Tibial nerve (tissue), 4 donors: ENCODE measurements at regions not wholly inside any gene's neighbourhood (a gene's known extent, or its start where the extent isn't known, plus 50 kb on each side); places are given as distances from the start of the nearest gene placed in this dataset.

Experiments
- DNase-seq, 2 donors: peaks; one replicate each; pipeline ENCODE4 v3.0.0-alpha.2; 2019; ENCODE audit warnings: low spot score in 2 of 2
- H3K27ac ChIP-seq, 4 donors: fragments of 200-600 bp; sonication (generic) in 3 of 4; one replicate each; pipeline ENCODE4 v1.5.1; 2017 to 2019; ENCODE audit warnings: mild to moderate bottlenecking in 1 of 4
- H3K27me3 ChIP-seq, 2 donors: fragments of 200-600 bp; sonication (generic) in 1 of 2; one replicate each; pipeline versions ENCODE4 v1.5.1 to v1.6.0; 2017 to 2019
- H3K36me3 ChIP-seq, 3 donors: fragments of 200-600 bp; sonication (generic); one replicate each; pipeline ENCODE4 v1.5.1; 2018 to 2019
- H3K4me1 ChIP-seq, 4 donors: fragments of 200-600 bp; sonication (generic) in 3 of 4; one replicate each; pipeline ENCODE4 v1.5.1; 2017 to 2019
- H3K4me3 ChIP-seq, 4 donors: fragments of 200-600 bp; sonication (generic) in 3 of 4; one replicate each; pipeline ENCODE4 v1.5.1; 2017 to 2019; ENCODE audit warnings: mild to moderate bottlenecking in 1 of 4, moderate library complexity in 1 of 4
- H3K9me3 ChIP-seq, 4 donors: fragments of 200-600 bp; sonication (generic) in 3 of 4; one replicate each; pipeline ENCODE4 v1.5.1; 2017 to 2019
- EP300 ChIP-seq, 2 donors: sonication (generic); formaldehyde crosslinking; IDR thresholded peaks; one replicate each; pipeline ENCODE4 v1.6.1; 2017; ENCODE audit warnings: antibody characterized with exemption in 2 of 2, mild to moderate bottlenecking in 1 of 2
- POLR2A ChIP-seq, 2 donors: fragments of 450-650 bp; IDR thresholded peaks; one replicate each; pipeline ENCODE4 v1.6.1; 2017; ENCODE audit warnings: antibody characterized with exemption in 2 of 2, mild to moderate bottlenecking in 2 of 2, moderate library complexity in 2 of 2
- WGBS, 2 donors: methylation state at CpG; one replicate each; pipeline ENCODE4 v1.1.5; 2018; 5-methylcytosine and 5-hydroxymethylcytosine counted together
- TF ChIP-seq, protein P1 (sequence below), 5 experiments: fragments of 200-600 bp in 3 of 5; fragments of 450-650 bp in 2 of 5; sonication (generic) in 3 of 5; IDR thresholded peaks; one replicate each; pipeline ENCODE4 v1.5.1; 2016 to 2019; ENCODE audit warnings: antibody characterized with exemption in 5 of 5, mild to moderate bottlenecking in 3 of 5, moderate library complexity in 2 of 5

DNA sequence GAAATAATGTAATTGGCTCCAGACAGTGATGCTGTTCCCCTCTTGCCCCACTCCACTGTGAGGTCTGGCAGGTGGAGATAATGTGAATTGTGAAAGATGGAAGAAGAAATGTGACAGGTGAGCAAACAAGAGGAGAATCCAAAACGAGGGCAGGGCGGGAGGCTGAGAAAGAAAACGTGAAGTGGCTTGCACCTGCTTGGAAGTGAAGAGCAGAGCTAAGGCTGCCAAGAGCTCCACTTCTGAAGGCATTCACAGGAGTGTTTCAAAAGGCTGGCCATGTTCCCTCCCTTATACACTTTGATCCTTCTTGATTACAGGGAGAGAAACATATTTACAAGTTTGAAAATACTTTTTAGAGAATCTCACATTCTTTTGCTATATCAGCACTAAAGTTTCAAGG, 359.4 kb downstream of the EPHA7 start:
- no peak for DNase-seq
- TF ChIP-seq EP300 (IDR thresholded peaks at IDR 0.05) (no peak), POLR2A (IDR thresholded peaks at IDR 0.05) (no peak)
- TF ChIP-seq, protein P1, sequence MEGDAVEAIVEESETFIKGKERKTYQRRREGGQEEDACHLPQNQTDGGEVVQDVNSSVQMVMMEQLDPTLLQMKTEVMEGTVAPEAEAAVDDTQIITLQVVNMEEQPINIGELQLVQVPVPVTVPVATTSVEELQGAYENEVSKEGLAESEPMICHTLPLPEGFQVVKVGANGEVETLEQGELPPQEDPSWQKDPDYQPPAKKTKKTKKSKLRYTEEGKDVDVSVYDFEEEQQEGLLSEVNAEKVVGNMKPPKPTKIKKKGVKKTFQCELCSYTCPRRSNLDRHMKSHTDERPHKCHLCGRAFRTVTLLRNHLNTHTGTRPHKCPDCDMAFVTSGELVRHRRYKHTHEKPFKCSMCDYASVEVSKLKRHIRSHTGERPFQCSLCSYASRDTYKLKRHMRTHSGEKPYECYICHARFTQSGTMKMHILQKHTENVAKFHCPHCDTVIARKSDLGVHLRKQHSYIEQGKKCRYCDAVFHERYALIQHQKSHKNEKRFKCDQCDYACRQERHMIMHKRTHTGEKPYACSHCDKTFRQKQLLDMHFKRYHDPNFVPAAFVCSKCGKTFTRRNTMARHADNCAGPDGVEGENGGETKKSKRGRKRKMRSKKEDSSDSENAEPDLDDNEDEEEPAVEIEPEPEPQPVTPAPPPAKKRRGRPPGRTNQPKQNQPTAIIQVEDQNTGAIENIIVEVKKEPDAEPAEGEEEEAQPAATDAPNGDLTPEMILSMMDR (IDR thresholded peaks at IDR 0.05), result no peak
- H3K9me3 ChIP-seq, result no peaks in the 10 kb centered on the region
- H3K27ac ChIP-seq, result no peak overlapping the region
- H3K27me3 ChIP-seq, result no peaks in the 10 kb centered on the region
- WGBS, 2 donors, result 60 to 62% methylated on average over 3 of the region's 3 CpGs
- H3K4me1 ChIP-seq, result no peaks in the 10 kb centered on the region
- no peak overlapping the region for H3K4me3 ChIP-seq
- H3K36me3 ChIP-seq, result no peaks in the 10 kb centered on the region

DNA sequence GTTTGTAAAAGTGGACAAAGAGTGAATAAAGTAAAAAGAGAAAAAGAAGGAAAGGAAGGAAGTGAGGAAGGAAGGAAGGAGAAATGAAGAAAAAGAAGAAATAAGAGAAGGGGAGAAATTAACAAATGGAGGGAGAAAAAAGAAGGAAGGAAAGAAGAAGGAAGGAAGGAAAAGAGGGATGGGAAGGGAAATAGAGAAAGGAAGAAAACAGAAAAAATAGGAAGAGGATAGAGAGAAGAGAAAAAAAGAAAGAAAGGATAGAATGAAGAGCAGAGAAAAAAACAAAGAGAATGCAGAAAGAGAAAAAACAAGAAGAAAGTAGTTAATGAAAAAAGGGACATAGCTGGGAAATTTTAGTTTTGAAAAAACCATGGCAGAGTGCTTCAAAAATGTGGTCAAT, 361.8 kb downstream of the EPHA7 start:
- Histone ChIP-seq H3K4me1 (no peaks in the 10 kb centered on the region), H3K36me3 (no peaks in the 10 kb centered on the region), H3K9me3 (no peaks in the 10 kb centered on the region), H3K4me3 (no peak overlapping the region), H3K27ac (no peak overlapping the region), H3K27me3 (no peaks in the 10 kb centered on the region)
- no peak for DNase-seq
- TF ChIP-seq EP300 (IDR thresholded peaks at IDR 0.05), result no peak
- TF ChIP-seq, protein P1 (IDR thresholded peaks at IDR 0.05), result no peak
- no peak for TF ChIP-seq POLR2A (IDR thresholded peaks at IDR 0.05)

DNA sequence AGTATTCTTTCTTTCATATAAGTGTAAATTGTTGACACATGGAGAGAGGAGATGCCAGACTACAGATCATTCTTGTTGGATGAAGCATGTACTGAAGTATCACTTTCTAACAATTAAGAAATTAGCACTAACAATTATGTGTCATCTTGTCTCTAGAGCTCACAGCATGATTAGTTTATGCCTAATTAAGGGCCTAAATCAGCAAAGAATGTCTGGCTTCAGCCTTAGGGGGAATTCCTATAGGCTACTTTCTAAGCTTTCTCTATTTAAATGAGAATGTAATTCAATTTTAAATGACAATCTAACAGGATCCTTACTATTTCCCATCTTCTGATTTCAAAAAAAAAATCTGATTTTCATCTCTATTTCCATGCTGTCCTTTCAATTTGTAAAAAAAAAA, 371.0 kb downstream of the EPHA7 start:
- no peaks in the 10 kb centered on the region for H3K27me3 ChIP-seq
- H3K9me3 ChIP-seq, result no peaks in the 10 kb centered on the region
- no peak for DNase-seq
- H3K4me3 ChIP-seq, result no peak overlapping the region
- no peaks in the 10 kb centered on the region for H3K4me1 ChIP-seq
- no peak overlapping the region for H3K27ac ChIP-seq
- no peak for TF ChIP-seq POLR2A (IDR thresholded peaks at IDR 0.05)
- TF ChIP-seq EP300 (IDR thresholded peaks at IDR 0.05), result no peak
- TF ChIP-seq, protein P1 (IDR thresholded peaks at IDR 0.05), result no peak
- H3K36me3 ChIP-seq, result no peaks in the 10 kb centered on the region

DNA sequence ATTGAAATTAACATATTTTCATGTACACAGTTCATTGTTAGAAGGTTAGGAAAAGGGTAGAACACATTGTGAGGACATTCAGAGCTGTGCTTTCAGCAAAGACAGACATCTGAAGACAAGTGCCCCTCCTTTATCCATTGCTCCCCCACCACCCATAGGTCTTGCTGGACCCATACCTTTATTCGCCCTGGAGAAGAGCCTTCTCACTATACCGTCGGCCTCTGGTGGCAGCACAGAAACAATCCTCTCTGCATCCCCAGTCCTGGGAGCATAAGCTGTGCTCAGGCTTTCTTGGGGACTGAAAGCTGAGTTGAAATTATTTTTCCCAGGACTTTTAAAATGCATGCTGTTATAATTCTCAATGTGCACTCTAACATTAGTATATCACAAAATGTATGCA, 372.3 kb downstream of the EPHA7 start:
- H3K9me3 ChIP-seq, result no peaks in the 10 kb centered on the region
- H3K27me3 ChIP-seq, result no peaks in the 10 kb centered on the region
- no peak overlapping the region for H3K27ac ChIP-seq
- no peak for DNase-seq
- no peaks in the 10 kb centered on the region for H3K36me3 ChIP-seq
- H3K4me3 ChIP-seq, result no peak overlapping the region
- TF ChIP-seq EP300 (IDR thresholded peaks at IDR 0.05), result no peak
- TF ChIP-seq, protein P1 (IDR thresholded peaks at IDR 0.05), result no peak
- TF ChIP-seq POLR2A (IDR thresholded peaks at IDR 0.05), result no peak
- WGBS, 2 donors, result 53 to 74% methylated on average over 3 of the region's 3 CpGs
- H3K4me1 ChIP-seq, result no peaks in the 10 kb centered on the region

DNA sequence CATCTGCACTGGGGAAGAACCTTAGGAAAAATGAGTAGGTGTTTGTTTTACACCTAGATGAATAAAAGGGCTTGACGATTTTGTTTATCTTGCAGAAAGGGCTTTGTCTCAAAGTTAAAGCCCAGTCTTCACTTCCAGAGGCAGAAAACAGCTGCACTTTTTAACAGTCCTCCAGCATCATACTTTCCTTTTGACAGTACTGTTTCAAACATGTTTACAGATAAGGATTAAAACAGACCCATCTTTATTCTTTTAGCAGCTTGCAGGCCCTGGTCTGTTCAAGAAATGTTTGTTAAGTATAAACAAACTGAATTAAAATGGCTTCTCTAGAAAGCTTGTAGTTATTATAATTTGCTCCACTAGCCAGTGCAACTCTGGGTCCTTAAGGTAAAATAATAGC, 374.2 kb downstream of the EPHA7 start:
- Histone ChIP-seq H3K9me3 (no peaks in the 10 kb centered on the region), H3K4me3 (no peak overlapping the region), H3K27ac (no peak overlapping the region), H3K27me3 (no peaks in the 10 kb centered on the region), H3K4me1 (no peaks in the 10 kb centered on the region), H3K36me3 (no peaks in the 10 kb centered on the region)
- TF ChIP-seq, protein P1 (IDR thresholded peaks at IDR 0.05), result no peak
- TF ChIP-seq EP300 (IDR thresholded peaks at IDR 0.05) (no peak), POLR2A (IDR thresholded peaks at IDR 0.05) (no peak)
- 40 to 41% methylated on average over 1 of the region's 1 CpG for WGBS, 2 donors
- DNase-seq, result no peak
